Smooth muscle cell (in vitro differentiated cells): ENCODE measurements at regions not wholly inside any gene's neighbourhood (a gene's known extent, or its start where the extent isn't known, plus 50 kb on each side); places are given as distances from the start of the nearest gene placed in this dataset.

Source experiments
- DNase-seq: peaks from one replicate; lab custom pipeline; 2025; ENCODE audit not compliant: unreplicated experiment; lab: John Stamatoyannopoulos, UW
- H2AFZ ChIP-seq: fragments of 200-600 bp; sonication (generic); 2 replicates; pipeline ENCODE4 v1.6.0; 2016; ENCODE audit warnings: antibody characterized with exemption, low read depth, mild to moderate bottlenecking
- H3F3A ChIP-seq: fragments of 200-600 bp; sonication (generic); 2 replicates; pipeline ENCODE4 v1.6.0; 2017; ENCODE audit warnings: antibody characterized with exemption, low read depth
- H3K27ac ChIP-seq: fragments of 200-600 bp; sonication (generic); 2 replicates; pipeline ENCODE4 v1.5.1; 2016; ENCODE audit warnings: low read depth, mild to moderate bottlenecking
- H3K27me3 ChIP-seq: fragments of 200-600 bp; sonication (generic); 2 replicates; pipeline ENCODE4 v1.6.1; 2016; ENCODE audit warnings: low read depth, mild to moderate bottlenecking
- H3K36me3 ChIP-seq: fragments of 200-600 bp; sonication (generic); 2 replicates; pipeline ENCODE4 v1.5.1; 2016; ENCODE audit warnings: low read depth
- H3K4me1 ChIP-seq: fragments of 200-600 bp; sonication (generic); 2 replicates; pipeline ENCODE4 v1.5.1; 2016; ENCODE audit warnings: low read depth
- H3K4me2 ChIP-seq: fragments of 200-600 bp; sonication (generic); 2 replicates; pipeline ENCODE4 v1.6.0; 2016; ENCODE audit warnings: mild to moderate bottlenecking
- H3K4me3 ChIP-seq: fragments of 200-600 bp; sonication (generic); 2 replicates; pipeline ENCODE4 v1.5.1; 2016; ENCODE audit warnings: mild to moderate bottlenecking
- H3K79me2 ChIP-seq: fragments of 200-600 bp; sonication (generic); 2 replicates; pipeline ENCODE4 v1.6.0; 2016; ENCODE audit warnings: low read depth, mild to moderate bottlenecking
- H3K9ac ChIP-seq: fragments of 200-600 bp; sonication (generic); 2 replicates; pipeline ENCODE4 v1.6.0; 2016; ENCODE audit warnings: low read depth
- H3K9me3 ChIP-seq: fragments of 200-600 bp; sonication (generic); replicated peaks from 2 replicates; pipeline ENCODE4 v1.5.1; 2016; ENCODE audit warnings: low read depth
- H4K20me1 ChIP-seq: fragments of 200-600 bp; sonication (generic); 2 replicates; pipeline ENCODE4 v1.6.0; 2016; ENCODE audit warnings: low read depth
- WGBS: methylation state at CpG from one replicate; pipeline ENCODE4 v1.1.7; 2016; ENCODE audit warnings: low lambda C conversion rate; 5-methylcytosine and 5-hydroxymethylcytosine counted together
- TF ChIP-seq, protein P1 (sequence below): fragments of 200-600 bp; sonication (generic); IDR thresholded peaks from 2 replicates; pipeline ENCODE4 v1.5.1; 2017; ENCODE audit warnings: borderline replicate concordance, mild to moderate bottlenecking, antibody characterized with exemption; ENCODE audit not compliant: insufficient read depth, poor library complexity, severe bottlenecking

DNA sequence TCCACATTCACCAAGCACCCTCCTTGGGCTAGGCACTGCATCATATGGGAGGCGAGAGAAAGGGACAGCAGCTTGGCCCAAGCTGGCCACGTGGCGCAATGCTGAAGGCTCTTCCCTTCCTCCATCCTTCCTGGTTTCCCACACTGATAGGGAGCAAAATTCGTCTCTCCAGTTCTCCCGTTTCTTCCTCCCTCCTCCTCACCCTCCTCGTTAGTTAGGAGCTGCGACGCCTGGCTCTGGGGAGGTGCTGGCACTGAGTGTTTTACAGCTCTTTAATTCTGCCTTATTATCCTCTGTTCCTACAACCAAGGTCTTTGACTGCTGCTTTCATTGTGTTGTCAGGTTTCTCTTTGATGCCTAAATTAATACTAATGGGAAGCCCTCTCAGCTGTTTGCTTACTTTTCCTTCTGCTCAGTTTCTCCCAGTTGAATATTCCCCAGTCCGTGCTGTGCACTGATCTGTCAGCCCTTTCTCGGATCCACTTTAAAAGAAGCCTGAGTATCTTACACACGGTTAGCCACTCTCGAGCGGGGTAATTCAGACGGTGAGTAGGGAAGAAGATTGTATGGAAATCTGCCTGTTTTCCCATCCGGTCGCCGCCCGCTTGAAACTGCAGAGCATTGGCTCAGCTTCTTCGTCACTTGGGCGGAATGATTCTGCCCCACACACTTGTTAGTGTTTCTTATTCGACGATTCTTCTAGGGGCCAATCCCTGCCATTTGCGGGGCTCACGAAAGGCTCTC, 56.2 kb upstream of the SMYD2 start:
- Histone ChIP-seq H3K27ac (no peak overlapping the region), H3K9ac (no peak overlapping the region), H3K36me3 (no peaks in the 10 kb centered on the region), H3F3A (no peaks in the 10 kb centered on the region), H3K79me2 (no peaks in the 10 kb centered on the region), H3K4me2 (peak overlapping the region; percentile 88), H3K27me3 (no peaks in the 10 kb centered on the region), H3K4me3 (peak overlapping the region; percentile 49), H3K4me1 (peaks cover 23% of the 10 kb centered on the region), H3K9me3 (no peaks in the 10 kb centered on the region), H4K20me1 (no peaks in the 10 kb centered on the region), H2AFZ (peak overlapping the region; percentile 99)
- no peak for DNase-seq
- 13% methylated on average over 24 of the region's 24 CpGs for WGBS
- TF ChIP-seq, protein P1, sequence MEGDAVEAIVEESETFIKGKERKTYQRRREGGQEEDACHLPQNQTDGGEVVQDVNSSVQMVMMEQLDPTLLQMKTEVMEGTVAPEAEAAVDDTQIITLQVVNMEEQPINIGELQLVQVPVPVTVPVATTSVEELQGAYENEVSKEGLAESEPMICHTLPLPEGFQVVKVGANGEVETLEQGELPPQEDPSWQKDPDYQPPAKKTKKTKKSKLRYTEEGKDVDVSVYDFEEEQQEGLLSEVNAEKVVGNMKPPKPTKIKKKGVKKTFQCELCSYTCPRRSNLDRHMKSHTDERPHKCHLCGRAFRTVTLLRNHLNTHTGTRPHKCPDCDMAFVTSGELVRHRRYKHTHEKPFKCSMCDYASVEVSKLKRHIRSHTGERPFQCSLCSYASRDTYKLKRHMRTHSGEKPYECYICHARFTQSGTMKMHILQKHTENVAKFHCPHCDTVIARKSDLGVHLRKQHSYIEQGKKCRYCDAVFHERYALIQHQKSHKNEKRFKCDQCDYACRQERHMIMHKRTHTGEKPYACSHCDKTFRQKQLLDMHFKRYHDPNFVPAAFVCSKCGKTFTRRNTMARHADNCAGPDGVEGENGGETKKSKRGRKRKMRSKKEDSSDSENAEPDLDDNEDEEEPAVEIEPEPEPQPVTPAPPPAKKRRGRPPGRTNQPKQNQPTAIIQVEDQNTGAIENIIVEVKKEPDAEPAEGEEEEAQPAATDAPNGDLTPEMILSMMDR: no peak

DNA sequence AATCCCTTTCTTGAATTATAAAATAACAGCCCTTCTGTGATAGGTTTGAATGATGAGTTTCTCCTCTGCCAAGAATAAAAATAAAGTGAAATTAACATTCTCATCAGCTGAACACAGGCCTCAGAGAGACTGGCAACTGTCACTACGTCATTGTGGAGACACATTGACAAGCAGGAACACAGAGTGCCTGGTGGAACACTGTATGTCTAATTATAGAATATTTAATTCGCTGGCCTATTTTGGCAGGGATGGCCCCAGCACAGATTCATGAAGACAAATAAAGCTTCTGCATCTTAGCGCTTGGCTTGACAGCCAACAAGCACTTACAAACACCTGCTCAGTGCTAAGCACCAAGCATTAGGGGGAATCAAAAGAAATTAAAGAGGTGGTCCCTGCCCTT, 52.0 kb upstream of the SMYD2 start:
- Histone ChIP-seq H3K9ac (no peak overlapping the region), H3K9me3 (no peaks in the 10 kb centered on the region), H3K4me1 (peaks cover 23% of the 10 kb centered on the region), H2AFZ (no peak overlapping the region), H3K36me3 (no peaks in the 10 kb centered on the region), H3F3A (no peaks in the 10 kb centered on the region), H3K4me3 (no peak overlapping the region), H3K27me3 (peaks cover 3% of the 10 kb centered on the region), H3K27ac (no peak overlapping the region), H3K79me2 (no peaks in the 10 kb centered on the region), H3K4me2 (no peak overlapping the region), H4K20me1 (no peaks in the 10 kb centered on the region)
- WGBS: 94% methylated on average over 3 of the region's 3 CpGs
- DNase-seq: no peak
- TF ChIP-seq, protein P1: no peak

DNA sequence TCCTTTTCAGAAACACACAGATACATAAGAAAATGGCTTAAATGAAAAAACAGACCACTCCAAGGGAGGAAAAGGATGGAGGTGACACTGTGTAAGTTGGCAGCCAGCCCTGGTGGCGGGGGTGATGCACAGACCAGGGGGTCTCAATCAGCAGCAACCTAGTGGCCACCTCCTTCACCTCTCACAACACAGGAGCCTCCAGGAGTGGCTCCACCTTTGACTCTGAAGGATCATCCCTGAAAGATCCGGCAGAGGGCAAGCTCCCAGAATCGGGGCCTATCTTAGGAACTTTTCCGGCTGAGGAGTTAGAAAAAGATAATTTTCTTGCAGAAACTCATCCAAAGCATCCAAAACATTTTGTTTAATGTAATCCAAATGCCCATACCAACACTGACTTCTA, 51.2 kb upstream of the SMYD2 start:
- TF ChIP-seq, protein P1: no peak
- no peak overlapping the region for H3K27ac ChIP-seq

More for the DNA sequence above, 51.2 kb upstream of the SMYD2 start:
- DNase-seq: no peak
- Histone ChIP-seq H3F3A (no peaks in the 10 kb centered on the region), H3K4me3 (no peak overlapping the region), H2AFZ (no peak overlapping the region), H3K79me2 (no peaks in the 10 kb centered on the region), H3K9me3 (no peaks in the 10 kb centered on the region), H3K4me2 (no peak overlapping the region), H3K36me3 (no peaks in the 10 kb centered on the region), H3K9ac (no peak overlapping the region), H4K20me1 (no peaks in the 10 kb centered on the region), H3K4me1 (peaks cover 22% of the 10 kb centered on the region), H3K27me3 (peaks cover 3% of the 10 kb centered on the region)
- 90% methylated on average over 4 of the region's 4 CpGs for WGBS
